Activated naive CD4-positive, alpha-beta T cell treated with anti-CD3 and anti-CD28 coated beads, Interleukin-2, amount 50 U/mL, for 72 hours (primary cell): ENCODE measurements at regions not wholly inside any gene's neighbourhood (a gene's known extent, or its start where the extent isn't known, plus 50 kb on each side); places are given as distances from the start of the nearest gene placed in this dataset.
A peak's percentile ranks its signal among the peaks of the same experiment; 100 is the strongest.

Experiments
- ATAC-seq, 2 donors: fragments of 150-1000 bp; cut with Tn5 transposase; 2 replicates each; pipeline ENCODE4 v1.10.0; 2021; ENCODE audit warnings: mild to moderate bottlenecking in 2 of 2, moderate library complexity in 2 of 2
- DNase-seq, 2 donors: peaks; one replicate each; pipeline ENCODE4 v3.0.0; 2021 to 2022; ENCODE audit warnings: low spot score in 2 of 2
- H3K27ac Mint-ChIP-seq, 2 donors: one replicate each; pipeline ENCODE4 v1.8.0; 2022; ENCODE audit warnings: mild to moderate bottlenecking in 2 of 2, mixed read lengths in 2 of 2
- H3K36me3 Mint-ChIP-seq, 2 donors: one replicate each; pipeline ENCODE4 v1.8.0; 2022; ENCODE audit warnings: mixed read lengths in 2 of 2
- H3K9me3 Mint-ChIP-seq, 2 donors: one replicate each; pipeline ENCODE4 v1.8.0; 2022; ENCODE audit warnings: mixed read lengths in 2 of 2

DNA sequence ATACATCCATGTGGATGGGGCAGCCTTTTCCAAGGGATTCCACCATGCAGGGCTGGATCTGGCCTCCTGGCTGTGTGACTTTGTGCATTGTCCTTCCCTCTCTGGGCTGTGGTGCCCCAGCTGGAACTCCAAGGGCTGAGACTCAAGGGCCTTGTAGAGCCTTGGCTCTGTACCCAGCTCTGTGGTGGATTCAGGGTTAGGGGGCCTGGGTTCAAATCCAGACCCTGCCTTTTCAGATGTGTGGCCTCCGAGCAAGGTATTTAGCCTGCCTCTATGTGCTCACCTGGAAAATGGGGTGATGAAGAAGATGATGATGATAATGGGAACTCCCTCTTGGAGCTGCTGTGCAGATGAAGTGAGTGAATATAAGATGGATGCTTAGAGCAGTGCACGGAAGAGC lies 161.9 kb downstream of the WNT7A start:
- H3K9me3 Mint-ChIP-seq = peaks cover 18 to 21% of the 10 kb centered on the region in 2 donors
- peaks cover 1 to 3% of the 10 kb centered on the region in 2 donors for H3K36me3 Mint-ChIP-seq
- H3K27ac Mint-ChIP-seq = no peak overlapping the region
- ATAC-seq (no peak), DNase-seq (peak in 1 of 2 donors; percentile 6)

DNA sequence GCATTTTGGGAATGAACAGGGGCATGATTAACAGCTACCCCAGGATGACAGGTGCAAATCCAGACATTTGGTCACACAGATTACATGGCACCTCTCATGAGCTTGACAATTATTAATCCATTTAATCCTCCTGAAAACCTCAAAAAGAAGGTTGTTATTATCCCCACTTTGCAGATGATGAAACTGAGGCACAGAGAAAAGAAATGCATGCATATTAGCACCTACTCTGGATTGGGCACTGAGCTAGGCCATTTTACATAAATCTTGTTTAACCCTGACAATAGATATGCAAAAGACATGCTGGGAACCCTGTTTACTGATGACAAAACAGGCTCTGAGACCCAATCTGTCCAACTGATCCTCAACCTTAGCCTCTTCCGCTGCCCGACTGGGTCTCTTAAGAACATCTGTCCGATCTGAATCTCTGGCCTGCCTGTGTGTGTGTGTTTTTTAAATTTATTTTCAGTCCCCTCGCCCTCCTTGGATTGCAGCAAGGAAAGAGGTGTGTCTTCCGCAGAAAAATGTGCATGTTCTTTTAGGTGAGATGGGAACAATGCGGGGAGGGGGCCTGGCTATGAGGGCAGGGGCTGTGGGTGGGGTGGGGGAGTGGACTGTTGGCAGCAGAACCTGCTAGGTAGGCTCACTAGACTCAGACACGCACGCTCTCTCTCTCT lies 162.5 kb downstream of the WNT7A start:
- DNase-seq (no peak), ATAC-seq (no peak)
- Mint-ChIP-seq H3K36me3 (no peaks in the 10 kb centered on the region), H3K27ac (no peak overlapping the region), H3K9me3 (peaks cover 14 to 18% of the 10 kb centered on the region in 2 donors)

DNA sequence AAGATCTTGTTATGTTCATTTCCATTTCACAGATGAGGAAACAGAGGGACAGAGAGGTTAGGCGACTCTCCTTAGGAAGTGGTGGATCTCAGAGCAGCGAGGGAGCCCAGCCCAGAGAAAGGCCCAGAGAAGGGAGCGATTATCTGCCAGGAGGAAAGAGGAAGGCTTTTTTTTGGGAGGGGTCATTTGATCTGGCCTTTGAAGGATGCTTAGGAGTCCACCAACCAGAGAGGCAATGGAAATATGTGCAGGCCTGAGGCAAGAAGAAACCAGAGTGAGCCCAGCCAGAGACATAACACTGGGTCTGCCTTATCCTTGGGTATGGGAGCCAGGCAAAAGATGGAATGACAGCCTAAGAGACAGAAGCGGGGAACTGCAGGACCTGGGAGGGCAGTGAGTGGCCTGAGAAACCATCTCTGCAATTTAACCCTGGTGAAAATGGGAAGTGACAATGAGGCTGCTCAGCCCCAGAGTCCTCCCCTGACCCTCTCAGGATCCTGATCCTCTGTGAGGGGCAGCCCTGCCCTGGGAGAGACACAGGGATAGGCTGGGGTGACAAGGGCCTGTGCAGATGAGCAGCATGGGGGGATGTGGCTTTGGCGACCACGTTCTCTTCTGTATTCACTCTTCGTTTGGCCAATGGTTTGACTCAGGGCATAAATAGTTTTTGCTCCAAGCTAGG lies 163.2 kb downstream of the WNT7A start:
- no peak overlapping the region for H3K27ac Mint-ChIP-seq
- peaks cover 13 to 24% of the 10 kb centered on the region in 2 donors for H3K9me3 Mint-ChIP-seq
- H3K36me3 Mint-ChIP-seq = peaks cover 0 to 5% of the 10 kb centered on the region in 2 donors
- ATAC-seq = no peak
- DNase-seq = peak in 1 of 2 donors; percentile 23

DNA sequence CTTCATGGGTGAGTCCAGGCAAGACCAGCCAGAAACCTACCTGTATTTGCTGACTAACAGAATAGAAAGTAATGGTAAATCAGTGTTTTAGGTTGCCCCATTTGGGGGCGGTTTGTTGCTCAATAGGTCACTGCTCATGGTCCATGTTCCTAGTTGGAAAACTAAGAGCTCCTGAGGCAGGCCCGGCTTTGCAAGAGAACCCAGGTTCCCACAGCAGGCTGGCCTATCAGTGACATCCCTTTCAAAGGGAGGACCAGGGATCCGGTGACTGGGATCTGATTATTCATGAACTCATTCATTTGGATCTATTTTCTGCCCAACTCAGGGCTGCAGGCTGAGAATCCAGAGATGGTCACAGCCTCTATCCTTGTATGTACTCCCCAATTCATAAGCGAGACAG lies 163.9 kb downstream of the WNT7A start:
- peaks cover 0 to 6% of the 10 kb centered on the region in 2 donors for H3K36me3 Mint-ChIP-seq
- DNase-seq (peak in 1 of 2 donors; percentile 14), ATAC-seq (no peak)
- peaks cover 17 to 31% of the 10 kb centered on the region in 2 donors for H3K9me3 Mint-ChIP-seq
- no peak overlapping the region for H3K27ac Mint-ChIP-seq

DNA sequence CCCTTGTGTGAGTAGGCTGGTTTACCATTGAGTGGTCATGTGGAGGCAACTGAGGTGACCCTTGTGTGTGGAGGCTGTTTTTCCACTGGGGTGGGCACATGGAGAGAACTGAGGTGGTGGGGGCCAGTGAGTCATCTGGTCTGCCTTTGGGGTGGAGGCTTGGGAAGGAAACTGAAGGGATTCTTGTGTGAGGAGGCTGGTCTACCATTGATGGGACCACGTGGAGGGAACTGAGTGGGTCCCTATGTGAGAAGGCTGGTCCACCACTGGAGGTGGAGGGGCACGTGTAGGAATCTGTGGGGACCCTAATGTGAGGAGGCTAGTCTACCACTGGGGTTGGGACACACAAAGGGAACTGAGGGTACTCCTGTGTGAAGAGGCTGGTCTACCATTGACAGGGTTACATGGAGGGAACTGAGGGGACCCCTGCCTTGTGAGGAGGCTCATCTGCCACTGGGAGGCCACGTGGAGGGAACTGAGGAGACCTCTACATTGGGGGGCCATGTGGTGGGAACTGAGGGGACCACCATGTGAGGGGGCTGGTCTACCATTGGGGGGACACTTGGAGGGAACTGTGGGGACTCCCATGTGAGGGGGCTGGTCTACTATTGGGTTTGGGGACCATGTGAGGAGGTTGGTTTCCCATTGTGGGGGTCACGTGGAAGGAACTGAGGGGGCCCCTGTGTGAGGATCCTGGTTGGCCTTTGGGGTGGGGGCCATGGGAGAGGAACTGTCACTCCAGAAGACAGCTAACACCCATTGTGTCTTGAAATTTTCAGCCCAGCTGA lies 164.5 kb downstream of the WNT7A start:
- DNase-seq (peak in 1 of 2 donors; percentile 42), ATAC-seq (no peak)
- no peak overlapping the region for H3K27ac Mint-ChIP-seq
- peaks cover under 1 to 6% of the 10 kb centered on the region in 2 donors for H3K36me3 Mint-ChIP-seq
- peaks cover 20 to 37% of the 10 kb centered on the region in 2 donors for H3K9me3 Mint-ChIP-seq

DNA sequence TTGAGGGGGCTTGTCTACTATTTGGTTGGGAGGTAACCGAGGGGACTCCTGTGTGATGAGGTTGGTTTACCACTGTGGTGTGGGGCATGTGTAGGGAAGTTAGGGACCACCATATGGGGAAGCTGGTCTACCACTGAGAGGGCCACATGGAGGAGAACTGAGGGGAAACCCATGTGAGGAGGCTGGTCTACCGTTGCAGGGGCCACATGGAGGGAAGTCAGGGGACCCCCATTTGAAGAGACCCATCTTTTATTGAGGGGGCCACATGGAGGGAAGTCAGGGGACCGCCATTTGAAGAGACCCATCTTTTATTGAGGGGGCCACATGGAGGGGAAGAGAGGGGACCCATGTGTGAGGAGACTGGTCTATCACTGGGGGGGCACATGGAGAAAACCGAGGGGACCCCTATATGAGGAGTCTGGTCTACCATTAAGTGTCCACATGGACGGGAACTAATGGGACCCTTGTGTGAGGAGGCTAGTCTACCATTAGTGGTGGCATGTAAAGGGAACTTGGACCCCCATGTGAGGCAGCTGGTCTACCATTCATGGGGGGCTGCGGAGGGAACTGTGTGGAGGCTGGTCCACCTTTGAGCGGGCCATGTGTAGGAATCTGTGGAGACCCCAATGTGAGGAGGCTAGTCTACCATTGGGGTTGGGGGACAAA lies 165.5 kb downstream of the FBLN2 start:
- ATAC-seq (no peak), DNase-seq (peak; percentile 1 to 30)
- peaks cover 6 to 7% of the 10 kb centered on the region in 2 donors for H3K36me3 Mint-ChIP-seq
- no peak overlapping the region for H3K27ac Mint-ChIP-seq
- peaks cover 30 to 47% of the 10 kb centered on the region in 2 donors for H3K9me3 Mint-ChIP-seq

DNA sequence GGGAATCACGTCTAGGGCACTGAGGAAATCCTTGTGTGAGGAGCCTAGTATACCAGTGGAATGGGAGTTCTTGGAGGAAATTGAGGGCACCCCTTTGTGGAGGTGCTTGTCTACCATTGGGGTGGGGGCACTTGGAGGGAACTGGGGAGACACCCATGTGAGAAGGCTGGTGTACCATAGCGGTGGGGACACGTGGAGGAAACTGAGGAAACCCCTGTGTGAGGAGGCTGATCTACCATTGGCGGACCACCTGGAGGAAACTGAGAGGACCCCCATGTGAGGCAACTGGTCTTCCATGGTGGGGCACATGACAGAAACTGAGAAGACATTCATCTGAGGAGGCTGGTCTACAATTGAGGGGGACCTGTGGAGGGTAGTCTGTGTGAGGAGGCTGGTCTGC lies 164.5 kb downstream of the FBLN2 start:
- DNase-seq = peak in 1 of 2 donors; percentile 43

DNA sequence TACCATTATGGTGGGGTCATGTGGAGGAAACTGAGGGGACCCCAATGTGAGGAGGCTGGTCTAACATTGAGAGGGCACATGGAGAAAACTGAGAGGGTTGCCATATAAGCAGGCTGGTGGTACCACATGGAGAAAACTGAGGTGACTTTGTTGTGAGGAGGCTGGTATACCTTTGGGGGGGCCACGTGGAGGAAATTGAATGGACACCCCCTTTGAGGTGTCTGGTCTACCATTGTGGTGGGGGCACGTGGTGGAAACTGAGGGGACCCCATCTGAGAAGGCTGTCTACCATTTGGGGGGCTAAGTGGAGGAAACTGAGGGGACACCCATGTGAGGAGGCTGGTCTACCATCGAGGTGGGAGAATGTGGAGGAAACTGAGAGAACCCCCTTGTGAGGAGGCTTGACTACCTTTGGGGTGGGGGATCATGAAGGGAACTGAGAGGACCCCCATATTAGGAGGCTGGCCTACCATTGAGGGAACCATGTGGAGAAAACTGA lies 163.8 kb downstream of the FBLN2 start:
- no peak for ATAC-seq
- Mint-ChIP-seq H3K27ac (peak overlapping the region in 1 of 2 donors; percentile 45), H3K36me3 (peaks cover 6 to 7% of the 10 kb centered on the region in 2 donors), H3K9me3 (peaks cover 46 to 64% of the 10 kb centered on the region in 2 donors)
- DNase-seq = peak in 1 of 2 donors; percentile 1

More for the DNA sequence above, 164.5 kb downstream of the FBLN2 start:
- peaks cover 39 to 57% of the 10 kb centered on the region in 2 donors for H3K9me3 Mint-ChIP-seq
- no peak overlapping the region for H3K27ac Mint-ChIP-seq
- no peak for ATAC-seq
- peaks cover 6 to 7% of the 10 kb centered on the region in 2 donors for H3K36me3 Mint-ChIP-seq

DNA sequence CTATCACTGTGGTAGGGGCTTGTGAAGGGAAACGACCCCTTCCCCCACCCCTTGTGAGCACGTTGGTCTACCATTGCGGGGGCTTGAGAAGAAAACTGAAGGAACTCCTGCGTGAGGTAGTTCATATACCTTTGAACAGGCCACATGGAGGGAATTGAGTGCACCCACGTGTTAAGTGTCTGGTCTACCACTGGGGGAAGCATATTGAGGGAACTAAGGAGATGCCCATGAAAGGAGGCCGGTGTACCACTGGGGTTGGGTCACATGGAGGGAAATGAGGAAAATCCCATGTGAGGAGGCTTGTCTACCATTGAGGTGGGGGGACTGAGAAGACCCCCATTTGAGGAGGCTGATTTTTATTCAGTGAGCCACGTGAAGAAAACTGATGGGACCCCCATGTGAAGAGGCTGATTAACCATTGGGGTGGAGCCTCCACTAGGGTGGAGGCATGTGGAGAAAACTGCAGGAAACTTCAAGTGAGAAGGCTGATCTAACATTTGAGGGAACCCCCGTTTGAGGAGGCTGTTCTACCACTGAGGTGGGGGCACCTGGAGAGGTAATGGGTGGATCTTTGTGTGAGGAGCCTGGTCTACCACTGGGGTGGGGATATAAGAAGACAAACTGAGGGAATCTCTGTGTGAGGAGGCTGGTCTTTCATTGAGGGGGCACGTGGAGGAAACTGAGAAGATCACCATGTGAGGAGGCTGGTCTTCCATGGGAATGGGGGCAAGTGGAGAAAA lies 163.2 kb downstream of the FBLN2 start:
- H3K27ac Mint-ChIP-seq = no peak overlapping the region
- ATAC-seq (no peak), DNase-seq (peak; percentile 1 to 9)
- H3K36me3 Mint-ChIP-seq = peaks cover 6 to 13% of the 10 kb centered on the region in 2 donors
- peaks cover 50 to 70% of the 10 kb centered on the region in 2 donors for H3K9me3 Mint-ChIP-seq

DNA sequence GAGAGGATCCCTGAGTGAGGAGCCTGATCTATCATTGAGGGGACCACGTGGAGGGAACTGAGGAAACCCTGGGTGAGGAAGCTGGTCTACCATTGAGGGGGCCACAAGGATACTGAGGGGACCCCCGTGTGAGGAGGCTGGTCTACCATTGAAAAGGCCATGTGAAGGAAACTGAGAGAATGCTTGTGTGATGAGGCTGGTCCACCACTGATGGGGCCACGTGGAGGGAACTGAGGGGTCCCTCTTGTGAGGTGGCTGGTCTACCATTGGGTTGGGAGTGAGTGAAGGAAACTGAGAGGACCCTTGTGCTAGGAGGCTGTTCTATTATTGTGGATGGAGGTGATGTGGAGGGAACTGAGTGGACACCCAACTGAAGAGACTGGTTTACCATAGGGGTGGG lies 161.3 kb downstream of the FBLN2 start:
- DNase-seq (peak; percentile 1 to 28), ATAC-seq (no peak)
- Mint-ChIP-seq H3K27ac (no peak overlapping the region), H3K36me3 (peaks cover 15 to 20% of the 10 kb centered on the region in 2 donors), H3K9me3 (peaks cover 65 to 76% of the 10 kb centered on the region in 2 donors)

DNA sequence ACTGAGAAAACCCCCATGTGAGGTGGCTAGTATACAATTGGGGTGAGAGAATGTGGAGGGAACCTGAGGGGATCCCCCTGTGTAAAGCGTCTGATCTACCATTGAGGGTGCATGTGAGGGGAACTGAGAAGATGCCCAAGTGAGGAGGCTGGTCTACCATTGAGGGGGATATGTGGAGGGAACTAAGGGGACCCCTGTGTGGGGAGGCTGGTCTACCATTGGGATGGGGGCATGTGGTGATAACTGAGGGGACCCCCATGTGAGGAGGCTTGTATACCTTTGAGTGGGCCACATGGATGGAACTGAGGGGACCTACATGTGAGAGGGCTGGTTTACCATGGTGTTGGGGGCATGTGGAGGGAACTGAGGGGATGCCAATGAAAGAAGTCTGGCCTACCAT lies 160.8 kb downstream of the FBLN2 start:
- peaks cover 20 to 25% of the 10 kb centered on the region in 2 donors for H3K36me3 Mint-ChIP-seq
- ATAC-seq (no peak), DNase-seq (peak in 1 of 2 donors; percentile 35)
- H3K9me3 Mint-ChIP-seq = peaks cover 70 to 77% of the 10 kb centered on the region in 2 donors
- no peak overlapping the region for H3K27ac Mint-ChIP-seq

DNA sequence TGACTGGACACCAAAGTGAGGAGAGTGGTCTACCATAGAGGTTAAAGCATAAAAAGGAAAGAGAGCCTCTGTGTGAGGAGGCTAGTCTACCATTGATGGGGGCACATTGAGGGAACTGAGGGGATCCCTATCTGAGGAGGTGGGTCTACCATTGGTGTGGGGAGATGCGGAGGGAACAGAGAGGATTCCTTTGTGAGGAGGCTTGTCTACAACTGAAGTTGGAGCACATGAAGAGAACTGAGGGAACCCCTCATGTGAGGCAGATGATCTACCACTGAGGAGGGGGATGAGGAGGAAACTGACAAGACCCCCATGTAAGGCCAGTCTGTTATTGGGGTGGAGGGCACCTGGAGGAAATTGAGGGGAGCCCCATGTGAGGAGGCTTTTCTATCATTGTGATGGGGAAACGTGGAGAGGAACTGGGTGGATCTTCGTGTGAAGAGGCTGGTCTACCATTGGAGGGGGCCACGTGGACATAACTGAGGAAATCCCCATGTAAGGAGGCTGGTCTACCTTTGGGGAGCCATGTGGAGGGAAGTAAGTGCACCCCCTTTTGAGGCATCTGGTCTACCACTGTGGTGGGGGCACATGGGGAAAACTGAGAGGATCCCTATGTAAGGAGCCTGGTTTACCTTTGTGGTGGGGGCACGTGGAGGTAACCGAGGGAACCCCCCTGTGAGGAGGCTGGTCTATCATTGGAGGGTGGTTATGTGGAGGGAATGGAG lies 160.1 kb downstream of the FBLN2 start:
- ATAC-seq = no peak
- Mint-ChIP-seq H3K36me3 (peaks cover 20 to 25% of the 10 kb centered on the region in 2 donors), H3K9me3 (peaks cover 67 to 75% of the 10 kb centered on the region in 2 donors), H3K27ac (no peak overlapping the region)
- peak; percentile 1 to 18 for DNase-seq

DNA sequence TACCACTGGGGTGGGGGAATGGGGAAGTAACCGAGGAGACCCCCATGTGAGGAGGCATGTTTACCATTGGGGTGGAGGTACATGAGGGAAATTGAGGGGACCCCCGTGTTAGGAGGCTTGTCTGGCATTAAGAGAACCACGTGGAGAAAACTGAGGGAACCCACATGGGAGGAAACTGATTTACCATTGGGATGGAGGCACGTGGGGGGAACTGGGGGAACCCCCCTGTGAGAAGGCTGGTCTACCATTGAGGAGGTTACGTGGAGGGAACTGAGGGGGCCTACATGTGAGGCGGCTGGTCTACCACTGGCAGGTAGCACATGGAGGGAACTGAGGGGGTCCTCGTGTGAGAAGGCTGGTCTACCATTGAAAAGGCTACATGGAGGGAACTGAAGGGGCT lies 159.4 kb downstream of the FBLN2 start:
- DNase-seq (peak in 1 of 2 donors; percentile 26), ATAC-seq (no peak)
- Mint-ChIP-seq H3K9me3 (peaks cover 60 to 73% of the 10 kb centered on the region in 2 donors), H3K36me3 (peaks cover 20 to 25% of the 10 kb centered on the region in 2 donors), H3K27ac (no peak overlapping the region)

DNA sequence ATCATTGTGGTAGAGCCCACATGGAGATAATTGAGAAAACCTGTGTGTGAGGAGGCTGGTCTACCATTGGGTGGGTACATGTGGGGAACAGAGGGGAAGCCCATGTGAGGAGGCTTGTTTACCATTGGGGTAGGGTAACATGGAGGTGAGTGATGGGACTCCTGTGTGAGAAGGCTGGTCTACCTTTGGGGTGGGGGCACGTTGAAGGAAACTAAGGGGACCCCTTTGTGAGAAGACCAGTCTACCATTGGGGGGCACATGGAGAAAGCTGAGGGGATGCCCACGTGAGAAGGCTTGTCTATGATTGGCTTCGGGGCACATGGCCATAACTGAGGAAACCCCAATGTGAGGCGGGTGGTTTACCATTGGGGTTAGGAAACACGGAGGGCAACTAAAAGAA lies 158.5 kb downstream of the FBLN2 start:
- Mint-ChIP-seq H3K36me3 (peaks cover 20 to 25% of the 10 kb centered on the region in 2 donors), H3K27ac (no peak overlapping the region), H3K9me3 (peaks cover 57 to 68% of the 10 kb centered on the region in 2 donors)
- ATAC-seq (no peak), DNase-seq (peak; percentile 0 to 40)

DNA sequence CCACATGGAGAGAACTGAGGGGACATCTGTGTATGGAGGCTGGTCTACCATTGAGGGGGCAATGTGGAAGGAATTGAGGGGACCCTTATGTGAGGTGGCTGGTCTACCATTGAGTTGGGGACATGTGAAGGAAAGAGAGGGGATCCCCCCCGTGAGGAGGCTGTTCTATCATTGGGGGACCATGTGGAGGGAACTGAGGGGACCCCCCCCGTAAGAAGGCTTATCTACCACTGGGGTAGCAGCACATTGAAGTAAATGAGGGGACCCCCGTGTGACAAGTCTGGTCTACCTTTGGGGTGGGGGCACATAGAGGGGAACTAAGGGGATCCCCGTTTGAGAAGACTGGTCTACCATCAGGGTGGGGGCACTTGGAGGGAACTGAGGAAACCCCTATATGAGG lies 158.0 kb downstream of the FBLN2 start:
- Mint-ChIP-seq H3K36me3 (peaks cover 17 to 25% of the 10 kb centered on the region in 2 donors), H3K27ac (no peak overlapping the region), H3K9me3 (peaks cover 57 to 62% of the 10 kb centered on the region in 2 donors)
- ATAC-seq (no peak), DNase-seq (peak in 1 of 2 donors; percentile 16)
